ENCODE measurements at regions not wholly inside any gene's neighbourhood (a gene's known extent, or its start where the extent isn't known, plus 50 kb on each side); places are given as distances from the start of the nearest gene placed in this dataset.

GRCh38 chr1:221228594-221228993 is 349.4 kb downstream of the HLX start:
- no peak for DNase-seq (ENCODE audit: low spot score)
- Histone ChIP-seq H3K27ac (ENCODE audit: extremely low read length, insufficient read depth, low read length) (no peak overlapping the region), H3K4me1 (ENCODE audit: insufficient read depth, low read length) (no peaks in the 10 kb centered on the region), H3K79me2 (ENCODE audit: insufficient read depth, low read length) (no peaks in the 10 kb centered on the region), H3K9me3 (ENCODE audit: low read length) (peaks cover under 1% of the 10 kb centered on the region; the same call in 1 of the 2 replicates), H2AFZ (ENCODE audit: low read length) (no peak overlapping the region), H4K20me1 (ENCODE audit: insufficient read depth, low read length) (no peaks in the 10 kb centered on the region), H3K27me3 (ENCODE audit: control insufficient read depth in 1 of 2, insufficient read depth in 2 of 2, low read length in 2 of 2) (no peaks in the 10 kb centered on the region; a peak in 1 of 5 replicates), H3K4me3 (replicated peaks in 1 of 3; ENCODE audit: insufficient read depth in 1 of 3, low read depth in 2 of 3, low read length in 3 of 3) (no peak overlapping the region), H3K4me2 (ENCODE audit: low read depth, low read length) (no peak overlapping the region), H3K36me3 (replicated peaks in 1 of 2; ENCODE audit: control insufficient read depth in 1 of 2, insufficient read depth in 2 of 2, low read length in 2 of 2) (no peaks in the 10 kb centered on the region), H3K9ac (ENCODE audit: insufficient read depth, low read depth, low read length) (no peak overlapping the region)
- in situ Hi-C loops (cut with HindIII; ENCODE audit: extremely low pct_ligation_motif_present, low pct_unique_long_range_greater_than_20kb) (no loop called here), intact Hi-C loops (cut with micrococcal nuclease; ENCODE audit: unreplicated experiment) (no loop called here)
- TF ChIP-seq ZNF263 (CRISPR knock-in tag; IDR thresholded peaks at IDR 0.05) (no peak), CHD4 (IDR thresholded peaks at IDR 0.05; ENCODE audit: borderline replicate concordance, low read length) (no peak), DMTF1 (CRISPR knock-in tag; IDR thresholded peaks at IDR 0.05) (no peak), ZNF260 (CRISPR knock-in tag; IDR thresholded peaks at IDR 0.05; ENCODE audit: borderline replicate concordance, low read depth) (no peak)
- POLR2A ChIA-PET = no interaction called here
- no TSS peak for BruUV-seq (replicated peaks)
- FAIRE-seq = no peak
- 1% methylated on average over 5 of the region's 5 CpGs for WGBS (ENCODE audit: low lambda C conversion rate)
- ATAC-seq = no peak
- CTCF ChIA-PET (ENCODE audit: low intra/inter-chr PET ratio, low total read pairs) = no interaction called here

- no peak overlapping the region for H3K4me3 ChIP-seq (replicated peaks in 1 of 3; ENCODE audit: insufficient read depth in 1 of 3, low read depth in 2 of 3, low read length in 3 of 3)
- DNase-seq (ENCODE audit: low spot score) (no peak), ATAC-seq (no peak), FAIRE-seq (no peak)
- H2AFZ ChIP-seq (ENCODE audit: low read length) = no peak overlapping the region
- POLR2A ChIA-PET = no interaction called here
- H3K27ac ChIP-seq (ENCODE audit: extremely low read length, insufficient read depth, low read length) = no peak overlapping the region
- H3K27me3 ChIP-seq (ENCODE audit: control insufficient read depth in 1 of 2, insufficient read depth in 2 of 2, low read length in 2 of 2) = no peaks in the 10 kb centered on the region
- TF ChIP-seq ZNF691 (CRISPR knock-in tag; IDR thresholded peaks at IDR 0.05; ENCODE audit: borderline replicate concordance, low read depth) = no peak
- TF ChIP-seq BRCA1 (CRISPR knock-in tag; IDR thresholded peaks at IDR 0.05) = no peak
- no peak for TF ChIP-seq MIER2 (CRISPR knock-in tag; IDR thresholded peaks at IDR 0.05)
- no peak for TF ChIP-seq PAXIP1 (CRISPR knock-in tag; conservative IDR thresholded peaks at IDR 0.05)
- TF ChIP-seq ZKSCAN8 (CRISPR knock-in tag; IDR thresholded peaks at IDR 0.05; ENCODE audit: borderline replicate concordance) = no peak
- TF ChIP-seq ZNF282 (IDR thresholded peaks at IDR 0.05; ENCODE audit: partially characterized antibody) = no peak
- TF ChIP-seq KLF15 (CRISPR knock-in tag; IDR thresholded peaks at IDR 0.05; ENCODE audit: borderline replicate concordance) = no peak
- TF ChIP-seq MED1 (CRISPR knock-in tag; IDR thresholded peaks at IDR 0.05) = no peak
- no peak for TF ChIP-seq YEATS4 (CRISPR knock-in tag; IDR thresholded peaks at IDR 0.05; ENCODE audit: borderline replicate concordance)
- H3K9ac ChIP-seq (ENCODE audit: insufficient read depth, low read depth, low read length) = no peak overlapping the region
- H3K4me2 ChIP-seq (ENCODE audit: low read depth, low read length) = no peak overlapping the region
- CTCF ChIA-PET (ENCODE audit: low intra/inter-chr PET ratio, low total read pairs) = no interaction called here
- no peaks in the 10 kb centered on the region for H3K4me1 ChIP-seq (ENCODE audit: insufficient read depth, low read length)
- no TSS peak for BruUV-seq (replicated peaks)
- no peaks in the 10 kb centered on the region for H3K36me3 ChIP-seq (replicated peaks in 1 of 2; ENCODE audit: control insufficient read depth in 1 of 2, insufficient read depth in 2 of 2, low read length in 2 of 2)
- H4K20me1 ChIP-seq (ENCODE audit: insufficient read depth, low read length) = no peaks in the 10 kb centered on the region
- no peaks in the 10 kb centered on the region for H3K79me2 ChIP-seq (ENCODE audit: insufficient read depth, low read length)
- intact Hi-C loops (cut with micrococcal nuclease; ENCODE audit: unreplicated experiment) = no loop called here
- WGBS (ENCODE audit: low lambda C conversion rate) = 10% methylated on average over 1 of the region's 1 CpG
- in situ Hi-C loops (cut with HindIII; ENCODE audit: extremely low pct_ligation_motif_present, low pct_unique_long_range_greater_than_20kb) = no loop called here
- H3K9me3 ChIP-seq (ENCODE audit: low read length) = no peaks in the 10 kb centered on the region
Measured at GRCh38 chr1:221230605-221231004, 351.4 kb downstream of the HLX start.

Data from HepG2 (cell line).